Stimulated activated naive B cell treated with anti-CD40 and anti-IgM and Interleukin-4, amounts not matched to agents 10 μg/mL and 1 μg/mL and 100 μg/mL, for 72 hours (primary cell): ENCODE measurements at regions not wholly inside any gene's neighbourhood (a gene's known extent, or its start where the extent isn't known, plus 50 kb on each side); places are given as distances from the start of the nearest gene placed in this dataset.
"Not testable (repeated sequence)": the region's sequence is repeated elsewhere in the genome, so short reads cannot be mapped to it uniquely, and the experiment has no call there.

ENCODE experiments used
- ATAC-seq, 2 donors: fragments of 150-1000 bp; cut with Tn5 transposase; replicated peaks; 2 replicates each; pipeline ENCODE4 v1.10.0; 2021; ENCODE audit warnings: moderate library complexity in 1 of 2
- DNase-seq: peaks from one replicate; pipeline ENCODE4 v3.0.0; 2021
- H3K27ac Mint-ChIP-seq: one replicate; pipeline ENCODE4 v1.8.0; 2022; ENCODE audit warnings: mild to moderate bottlenecking, mixed read lengths
- H3K27me3 Mint-ChIP-seq, 2 donors: one replicate each; pipeline ENCODE4 v1.8.0; 2022; ENCODE audit warnings: mixed read lengths in 2 of 2
- H3K36me3 Mint-ChIP-seq, 2 donors: one replicate each; pipeline ENCODE4 v1.8.0; 2022; ENCODE audit warnings: mixed read lengths in 2 of 2, mild to moderate bottlenecking in 1 of 2
- H3K4me1 Mint-ChIP-seq, 2 donors: one replicate each; pipeline ENCODE4 v1.8.0; 2022; ENCODE audit warnings: mixed read lengths in 2 of 2, mild to moderate bottlenecking in 1 of 2
- H3K4me3 Mint-ChIP-seq, 2 donors: one replicate each; pipeline ENCODE4 v1.8.0; 2022; ENCODE audit warnings: mild to moderate bottlenecking in 2 of 2, mixed read lengths in 2 of 2, moderate library complexity in 1 of 2
- H3K9me3 Mint-ChIP-seq, 2 donors: one replicate each; pipeline ENCODE4 v1.8.0; 2022; ENCODE audit warnings: mixed read lengths in 2 of 2, mild to moderate bottlenecking in 1 of 2

DNA sequence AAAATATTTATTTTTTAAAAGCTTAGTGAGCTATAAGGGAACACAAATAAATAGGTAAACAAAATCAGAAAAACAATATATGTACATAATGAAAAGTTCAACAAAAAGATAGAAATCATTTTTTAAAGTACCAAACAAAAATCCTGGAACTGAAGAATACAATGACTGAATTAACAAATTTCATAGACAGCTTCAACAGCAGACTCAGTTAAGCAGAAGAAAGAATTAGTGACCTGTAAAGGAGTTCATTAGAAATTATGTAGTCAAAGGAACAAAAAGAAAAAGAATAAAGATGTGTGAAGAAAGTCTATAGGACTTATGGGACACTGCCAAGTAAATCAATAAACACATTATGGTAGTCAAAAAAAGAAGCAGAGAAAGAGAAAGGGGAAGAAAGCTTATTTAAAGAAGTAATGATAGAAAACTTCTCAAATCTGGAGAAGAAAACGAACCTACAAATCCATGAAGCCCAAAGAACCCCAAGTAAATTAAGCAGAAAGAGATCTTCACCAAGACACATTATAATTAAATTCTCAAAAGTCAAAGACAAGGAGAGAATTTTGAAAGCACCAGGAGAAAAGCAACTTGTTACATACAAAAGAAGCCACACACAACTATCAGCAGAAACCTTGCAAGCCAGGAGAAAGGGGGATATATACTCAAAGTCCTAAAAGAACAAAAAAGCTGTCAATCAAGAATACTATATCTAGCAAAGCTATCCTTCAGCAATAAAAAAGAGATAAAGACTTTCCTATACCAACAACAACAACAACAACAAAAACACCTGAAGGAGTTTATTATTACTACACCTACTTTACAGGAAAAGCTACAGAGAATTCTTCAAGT, 338.9 kb downstream of the PTTG2 start:
- peaks cover 17 to 36% of the 10 kb centered on the region in 2 donors for H3K36me3 Mint-ChIP-seq
- peaks cover 0 to 6% of the 10 kb centered on the region in 2 donors for H3K27me3 Mint-ChIP-seq
- DNase-seq = no peak
- H3K9me3 Mint-ChIP-seq = peaks cover 39 to 52% of the 10 kb centered on the region in 2 donors
- no peak for ATAC-seq
- H3K4me1 Mint-ChIP-seq = no peaks in the 10 kb centered on the region
- H3K27ac Mint-ChIP-seq = no peak overlapping the region
- H3K4me3 Mint-ChIP-seq = no peak overlapping the region

DNA sequence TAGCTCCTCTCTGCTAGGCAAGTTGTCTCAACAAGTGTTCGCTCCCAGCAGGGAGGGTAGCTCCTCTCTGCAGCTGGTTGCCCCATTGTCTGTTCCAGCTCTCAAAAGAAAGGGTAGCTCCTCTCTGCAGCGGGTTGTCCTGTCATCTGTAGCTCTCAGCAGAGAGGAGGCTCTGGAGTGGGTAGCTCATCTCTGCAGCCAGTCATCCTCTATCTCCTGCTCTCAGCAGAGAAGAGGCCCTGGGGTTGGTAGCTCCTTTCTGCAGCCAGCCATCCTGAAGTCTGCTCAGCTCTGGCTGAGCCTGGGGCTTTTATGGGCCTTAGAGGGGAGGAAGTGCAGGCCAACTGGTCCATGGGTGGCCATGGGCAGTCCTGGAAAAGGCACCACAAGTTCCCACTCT, 342.7 kb downstream of the PTTG2 start:
- ATAC-seq (no peak), DNase-seq (no peak)
- Mint-ChIP-seq H3K4me1 (peaks cover 8 to 21% of the 10 kb centered on the region in 2 donors), H3K27me3 (no peaks in the 10 kb centered on the region), H3K27ac (no peak overlapping the region), H3K9me3 (peaks cover 32 to 40% of the 10 kb centered on the region in 2 donors), H3K4me3 (no peak overlapping the region), H3K36me3 (peaks cover 12 to 24% of the 10 kb centered on the region in 2 donors)

DNA sequence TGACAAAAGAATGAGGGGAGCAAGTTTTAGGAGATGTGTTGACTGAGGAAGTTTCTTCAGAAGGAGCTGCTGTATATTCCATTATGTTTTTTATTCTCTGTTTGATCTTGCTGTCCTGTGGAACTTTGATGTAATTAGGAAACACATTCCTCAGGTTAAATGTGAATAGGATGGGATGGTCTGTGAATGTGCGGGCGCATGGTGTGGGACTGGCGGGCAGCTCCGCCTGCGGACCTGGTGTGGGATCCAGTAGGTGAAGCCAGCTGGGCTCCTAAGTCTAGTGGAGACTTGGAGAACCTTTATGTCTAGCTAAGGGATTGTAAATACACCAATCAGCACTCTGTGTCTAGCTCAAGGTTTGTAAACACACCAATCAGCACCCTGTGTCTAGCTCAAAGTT, 344.3 kb downstream of the PTTG2 start:
- H3K4me1 Mint-ChIP-seq = peaks cover 14 to 30% of the 10 kb centered on the region in 2 donors
- peaks cover 25 to 32% of the 10 kb centered on the region in 2 donors for H3K9me3 Mint-ChIP-seq
- H3K4me3 Mint-ChIP-seq, H3K27ac Mint-ChIP-seq, H3K27me3 Mint-ChIP-seq, ATAC-seq, DNase-seq: not testable (repeated sequence)
- H3K36me3 Mint-ChIP-seq = peaks cover 12 to 19% of the 10 kb centered on the region in 2 donors

DNA sequence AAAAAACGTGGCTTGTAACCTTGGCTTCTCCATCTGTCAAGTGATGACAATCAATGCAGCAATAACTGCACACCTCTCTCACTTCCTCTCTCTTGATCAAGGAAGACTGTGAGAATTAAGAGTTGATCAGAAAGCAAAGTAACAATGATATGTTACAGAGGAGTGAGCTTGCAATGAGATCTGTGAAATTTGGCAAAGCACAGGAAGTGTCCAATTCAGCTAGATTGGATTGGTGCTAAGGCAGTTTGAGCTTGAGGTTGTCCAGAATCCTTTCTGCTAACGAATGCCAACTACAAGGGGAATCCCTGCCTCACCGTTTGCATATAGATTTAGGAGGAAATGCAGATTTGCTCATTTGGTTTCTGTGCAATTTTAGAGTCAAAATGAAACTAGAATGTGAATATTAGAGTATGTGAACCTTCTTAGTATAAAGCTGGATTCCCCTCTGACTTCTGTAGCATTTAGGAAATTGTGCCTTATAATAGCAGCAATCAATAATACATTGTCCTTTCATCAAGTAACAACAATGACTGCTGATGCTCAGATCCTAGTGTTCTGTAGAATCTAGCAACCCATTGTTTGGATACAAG, 346.4 kb downstream of the PTTG2 start:
- H3K27me3 Mint-ChIP-seq = no peaks in the 10 kb centered on the region
- H3K9me3 Mint-ChIP-seq = peaks cover 15 to 16% of the 10 kb centered on the region in 2 donors
- ATAC-seq (peak; percentile 65 to 75), DNase-seq (peak; percentile 62)
- peak overlapping the region; percentile 79 for H3K27ac Mint-ChIP-seq
- peaks cover 31 to 51% of the 10 kb centered on the region in 2 donors for H3K4me1 Mint-ChIP-seq
- H3K4me3 Mint-ChIP-seq = peak overlapping the region; percentile 54 to 60
- peaks cover 7 to 10% of the 10 kb centered on the region in 2 donors for H3K36me3 Mint-ChIP-seq

DNA sequence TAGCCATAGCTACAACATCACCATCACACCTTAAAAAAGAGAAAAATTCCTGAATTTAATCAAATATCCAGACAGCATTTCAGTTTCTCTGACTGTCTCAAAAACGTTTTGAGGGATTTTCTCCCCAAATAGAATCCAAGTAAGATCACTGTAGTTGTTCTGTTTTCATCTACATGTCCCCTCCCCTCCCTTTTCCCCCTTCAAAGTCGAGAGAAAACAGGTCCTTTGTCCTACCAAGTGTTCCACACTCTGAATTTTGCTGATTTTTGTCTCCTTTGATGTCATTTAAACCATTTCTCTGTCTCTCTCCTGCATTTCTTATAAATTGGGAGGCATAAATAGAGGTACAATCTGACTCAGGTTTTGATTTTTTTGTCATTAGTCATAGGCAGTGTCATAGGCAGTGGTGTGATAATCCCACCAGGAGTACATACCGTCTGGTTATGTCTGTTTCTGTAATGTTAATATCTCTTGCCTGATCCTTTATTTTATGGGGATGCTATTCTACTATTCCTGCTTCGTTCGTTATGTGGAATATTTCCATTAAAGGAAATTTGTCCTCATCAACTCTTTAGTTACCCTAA, 348.6 kb downstream of the PTTG2 start:
- no peaks in the 10 kb centered on the region for H3K36me3 Mint-ChIP-seq
- DNase-seq (no peak), ATAC-seq (no peak)
- H3K27me3 Mint-ChIP-seq = no peaks in the 10 kb centered on the region
- H3K9me3 Mint-ChIP-seq = peaks cover 3 to 8% of the 10 kb centered on the region in 2 donors
- H3K4me1 Mint-ChIP-seq = peaks cover 35 to 54% of the 10 kb centered on the region in 2 donors
- no peak overlapping the region for H3K27ac Mint-ChIP-seq
- no peak overlapping the region for H3K4me3 Mint-ChIP-seq

DNA sequence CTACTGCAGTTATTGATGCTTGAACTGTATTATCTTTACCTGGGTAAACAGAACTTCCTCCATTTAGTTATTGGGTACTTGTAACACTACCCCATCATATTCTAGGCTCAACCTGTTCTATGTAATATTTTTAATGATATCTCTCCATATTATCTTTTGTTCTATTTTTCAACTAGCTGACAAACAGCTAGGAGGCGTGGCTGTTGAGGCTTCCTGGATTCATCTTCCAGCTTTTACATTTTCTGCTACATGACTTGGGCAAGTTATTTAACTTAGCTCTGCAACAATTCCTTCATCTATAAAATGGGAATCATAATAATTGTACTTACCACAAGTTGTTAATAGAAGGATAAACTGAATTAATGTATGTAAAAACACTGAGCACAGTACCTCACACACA, 349.3 kb downstream of the PTTG2 start:
- Mint-ChIP-seq H3K4me3 (no peak overlapping the region), H3K36me3 (no peaks in the 10 kb centered on the region)
- ATAC-seq = no peak

DNA sequence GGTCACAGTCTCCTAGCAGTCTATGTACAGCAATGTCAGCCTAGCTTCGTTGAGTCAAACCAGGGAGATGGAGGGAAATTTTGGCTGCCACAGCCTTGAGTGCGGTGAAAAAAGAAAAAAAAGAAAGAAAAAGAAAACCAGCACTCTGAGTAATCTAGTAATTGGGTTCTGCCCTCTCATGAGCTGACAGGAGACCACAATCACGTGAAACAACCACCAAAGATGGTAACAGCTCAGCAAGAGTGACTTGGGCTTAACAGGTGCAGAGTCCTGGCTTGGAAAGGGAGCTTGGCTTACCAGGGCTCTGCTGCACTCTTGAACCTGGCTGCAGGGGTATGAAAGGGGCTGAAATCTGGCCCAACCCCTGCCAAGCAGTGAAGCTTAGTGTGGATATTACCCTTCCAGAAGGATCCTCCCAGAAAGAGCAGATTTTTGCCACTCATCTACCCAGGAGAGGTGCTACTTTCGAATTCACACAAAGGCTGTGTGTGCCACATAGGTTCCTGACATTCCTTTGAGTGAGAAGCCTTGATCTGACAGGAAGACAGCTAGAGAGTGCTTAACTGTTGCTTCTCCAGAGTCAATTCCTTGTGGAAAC, 350.3 kb downstream of the PTTG2 start:
- Mint-ChIP-seq H3K27me3 (no peaks in the 10 kb centered on the region), H3K36me3 (no peaks in the 10 kb centered on the region), H3K4me1 (peaks cover 40 to 60% of the 10 kb centered on the region in 2 donors), H3K4me3 (peak overlapping the region; percentile 0 to 1), H3K9me3 (peaks cover 0 to 4% of the 10 kb centered on the region in 2 donors), H3K27ac (peak overlapping the region; percentile 33)
- peak; percentile 90 for ATAC-seq
- DNase-seq = peak; percentile 77

More for the DNA sequence above, 349.3 kb downstream of the PTTG2 start:
- Mint-ChIP-seq H3K27me3 (no peaks in the 10 kb centered on the region), H3K4me1 (peaks cover 40 to 60% of the 10 kb centered on the region in 2 donors), H3K27ac (no peak overlapping the region), H3K9me3 (peaks cover under 1 to 5% of the 10 kb centered on the region in 2 donors)
- no peak for DNase-seq

DNA sequence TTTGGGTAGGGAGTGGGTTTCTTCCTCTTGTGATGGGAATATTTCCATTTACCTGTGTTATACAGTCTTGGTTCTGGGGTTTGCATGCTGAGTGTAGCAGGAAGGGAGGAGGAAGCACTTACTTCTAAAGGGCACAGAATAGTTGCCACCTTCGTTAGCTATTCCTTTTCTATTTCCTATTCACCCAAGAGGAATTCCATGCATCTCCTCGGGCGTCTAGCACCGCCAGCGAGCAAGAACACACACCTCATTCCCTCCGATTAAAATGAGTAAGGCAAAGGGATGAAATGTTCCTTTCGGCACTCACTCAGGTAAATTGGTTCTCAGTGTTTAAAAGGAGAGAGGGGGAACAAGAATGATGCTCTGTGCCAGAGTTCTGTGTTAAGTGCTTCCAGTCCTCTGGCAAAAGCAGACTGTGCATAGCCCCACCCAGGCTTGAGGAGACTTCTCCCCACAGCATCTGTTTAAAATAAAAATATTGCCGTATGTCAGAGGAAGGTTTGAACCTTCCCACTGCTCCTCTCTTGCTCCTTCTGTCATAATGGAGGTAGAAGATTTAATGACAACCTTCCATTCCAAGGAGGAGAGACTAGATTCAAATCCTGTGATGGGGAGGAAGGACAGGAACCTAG, 351.4 kb downstream of the PTTG2 start:
- no peak for DNase-seq
- H3K9me3 Mint-ChIP-seq = peaks cover 0 to 4% of the 10 kb centered on the region in 2 donors
- H3K36me3 Mint-ChIP-seq = no peaks in the 10 kb centered on the region
- H3K27ac Mint-ChIP-seq = no peak overlapping the region
- H3K4me1 Mint-ChIP-seq = peaks cover 34 to 50% of the 10 kb centered on the region in 2 donors
- H3K27me3 Mint-ChIP-seq = no peaks in the 10 kb centered on the region
- H3K4me3 Mint-ChIP-seq = no peak overlapping the region
- ATAC-seq = no peak

DNA sequence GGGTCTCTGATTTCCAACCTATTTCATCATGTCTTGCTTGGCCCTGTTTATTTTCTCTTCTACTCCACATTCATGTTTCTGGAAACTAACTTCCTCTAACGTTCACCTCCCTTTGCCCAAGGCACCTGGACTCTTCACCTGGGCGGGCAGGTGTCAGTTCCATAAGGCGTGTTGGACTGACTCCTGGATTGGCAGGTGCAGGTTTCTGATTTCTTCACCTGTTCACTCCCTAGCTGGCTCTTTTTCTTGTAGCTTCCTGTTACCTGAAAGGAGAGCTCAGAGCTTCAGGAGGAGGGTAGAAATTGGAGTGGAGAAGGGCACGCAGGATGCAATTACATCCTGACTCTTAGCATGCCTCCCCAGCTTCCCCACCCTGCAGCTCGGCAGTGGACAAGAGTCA, 350.8 kb upstream of the KLF3 start:
- H3K4me1 Mint-ChIP-seq = peaks cover 35 to 44% of the 10 kb centered on the region in 2 donors
- H3K36me3 Mint-ChIP-seq = no peaks in the 10 kb centered on the region
- H3K27me3 Mint-ChIP-seq = no peaks in the 10 kb centered on the region
- ATAC-seq (no peak), DNase-seq (no peak)
- H3K4me3 Mint-ChIP-seq = no peak overlapping the region
- peaks cover 0 to 4% of the 10 kb centered on the region in 2 donors for H3K9me3 Mint-ChIP-seq
- H3K27ac Mint-ChIP-seq = no peak overlapping the region

DNA sequence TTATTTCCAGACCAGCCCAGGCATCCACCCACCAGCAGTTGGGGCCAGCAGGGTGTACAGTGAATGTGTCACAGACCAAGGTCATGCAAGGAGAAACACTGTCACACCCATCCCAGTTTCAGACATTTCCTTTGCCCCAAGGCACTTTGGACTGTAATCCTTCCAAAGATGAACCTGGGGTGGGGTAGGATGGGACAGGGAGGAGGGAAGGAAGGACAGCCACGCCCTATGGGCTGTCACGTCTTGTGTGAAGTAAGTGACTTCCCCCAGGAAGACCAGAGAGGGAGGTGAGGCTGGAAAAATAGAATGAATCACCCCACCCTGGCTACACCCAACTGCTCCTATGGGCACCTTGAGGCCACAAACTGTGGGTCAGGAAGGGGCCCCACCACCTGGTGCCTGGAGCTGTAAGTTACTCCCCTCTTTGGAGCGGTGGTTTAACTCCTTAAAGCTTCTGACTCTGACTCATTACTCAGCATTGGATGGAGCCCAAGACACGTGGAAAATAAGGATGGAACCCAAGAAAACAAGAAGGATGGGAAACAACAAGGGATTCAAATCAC, 349.9 kb upstream of the KLF3 start:
- Mint-ChIP-seq H3K27me3 (no peaks in the 10 kb centered on the region), H3K27ac (no peak overlapping the region), H3K4me3 (no peak overlapping the region), H3K36me3 (no peaks in the 10 kb centered on the region), H3K4me1 (peaks cover 35 to 48% of the 10 kb centered on the region in 2 donors), H3K9me3 (peaks cover 0 to 4% of the 10 kb centered on the region in 2 donors)
- DNase-seq = no peak
- no peak for ATAC-seq

DNA sequence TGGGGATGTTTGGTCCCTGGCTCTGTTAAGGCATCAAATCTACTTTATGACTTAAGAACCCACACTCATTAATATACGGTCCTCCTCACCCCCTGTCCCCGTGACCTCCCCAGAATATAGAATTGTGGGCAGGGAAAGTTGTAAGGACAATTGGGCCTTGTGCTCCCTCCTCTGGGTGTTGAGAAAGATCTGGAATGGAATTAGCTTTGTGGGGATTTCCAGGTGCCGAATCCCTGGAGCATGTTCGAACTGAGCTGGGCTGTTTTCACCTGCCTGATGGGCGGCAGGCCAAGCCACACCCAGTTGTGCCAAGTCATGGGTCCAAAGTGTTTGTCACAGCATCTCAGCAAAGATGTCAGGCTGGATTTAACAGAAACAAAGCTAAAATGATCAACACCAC, 349.3 kb upstream of the KLF3 start:
- ATAC-seq (no peak), DNase-seq (no peak)
- Mint-ChIP-seq H3K27ac (no peak overlapping the region), H3K9me3 (peaks cover 0 to 4% of the 10 kb centered on the region in 2 donors), H3K36me3 (no peaks in the 10 kb centered on the region), H3K4me1 (peaks cover 36 to 48% of the 10 kb centered on the region in 2 donors), H3K4me3 (no peak overlapping the region), H3K27me3 (no peaks in the 10 kb centered on the region)

DNA sequence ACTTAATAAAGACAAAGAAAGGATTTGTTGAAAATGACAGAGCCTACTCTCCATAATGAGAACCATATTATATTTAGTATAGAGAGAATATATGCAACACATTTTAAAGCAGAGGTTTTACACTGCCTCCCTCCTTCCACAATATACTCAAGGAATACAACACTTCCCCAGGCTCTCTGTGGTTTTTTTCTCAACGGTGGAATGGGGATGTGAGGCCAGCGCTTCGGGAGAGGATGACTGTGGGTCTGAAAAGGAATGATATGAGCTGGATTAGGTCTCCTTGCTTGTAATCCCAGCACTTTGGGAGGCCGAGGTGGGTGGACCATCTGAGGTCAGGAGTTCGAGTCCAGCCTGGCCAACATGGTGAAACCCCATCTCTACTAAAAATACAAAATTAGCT, 348.7 kb upstream of the KLF3 start:
- no peak overlapping the region for H3K27ac Mint-ChIP-seq
- DNase-seq = no peak
- H3K4me3 Mint-ChIP-seq = no peak overlapping the region
- no peak for ATAC-seq
- H3K27me3 Mint-ChIP-seq = no peaks in the 10 kb centered on the region
- peaks cover 0 to 4% of the 10 kb centered on the region in 2 donors for H3K9me3 Mint-ChIP-seq
- no peaks in the 10 kb centered on the region for H3K36me3 Mint-ChIP-seq
- H3K4me1 Mint-ChIP-seq = peaks cover 36 to 48% of the 10 kb centered on the region in 2 donors

DNA sequence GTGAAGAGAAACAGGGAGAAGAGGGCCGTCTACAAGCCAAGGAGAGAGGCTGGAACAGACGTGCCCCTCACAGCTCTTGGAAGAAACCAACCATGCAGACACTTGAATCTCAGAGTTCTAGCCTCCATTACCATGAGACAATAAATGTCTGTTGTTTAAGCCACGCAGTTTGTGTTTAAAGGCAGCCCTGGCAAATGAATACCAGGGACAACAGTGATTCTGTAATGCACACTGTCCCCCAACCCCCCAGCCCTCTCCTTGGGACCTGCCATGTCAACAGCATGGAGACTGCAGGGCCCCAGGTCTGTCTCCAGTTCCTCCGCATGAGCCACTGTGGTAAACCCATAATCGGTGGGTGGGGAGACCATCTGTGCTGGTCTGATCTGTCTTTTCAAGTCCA, 348.0 kb upstream of the KLF3 start:
- no peak overlapping the region for H3K4me3 Mint-ChIP-seq
- H3K9me3 Mint-ChIP-seq = peaks cover 0 to 4% of the 10 kb centered on the region in 2 donors
- H3K27ac Mint-ChIP-seq = no peak overlapping the region
- ATAC-seq = no peak
- no peak for DNase-seq
- no peaks in the 10 kb centered on the region for H3K36me3 Mint-ChIP-seq
- no peaks in the 10 kb centered on the region for H3K27me3 Mint-ChIP-seq
- peaks cover 34 to 47% of the 10 kb centered on the region in 2 donors for H3K4me1 Mint-ChIP-seq
